G401 (cell line): ENCODE measurements at regions not wholly inside any gene's neighbourhood (a gene's known extent, or its start where the extent isn't known, plus 50 kb on each side); places are given as distances from the start of the nearest gene placed in this dataset.
"Not testable (repeated sequence)": the region's sequence is repeated elsewhere in the genome, so short reads cannot be mapped to it uniquely, and the experiment has no call there.

ENCODE experiments used
- DNase-seq: peaks from one replicate; pipeline ENCODE4 v3.0.0-alpha.2; 2015; ENCODE audit warnings: low spot score
- in situ Hi-C: cut with HindIII; loops from 2 replicates; pipeline ENCODE4 v1.10.0; 2016; ENCODE audit warnings: low sequenced_read_pairs, mixed read lengths

DNA sequence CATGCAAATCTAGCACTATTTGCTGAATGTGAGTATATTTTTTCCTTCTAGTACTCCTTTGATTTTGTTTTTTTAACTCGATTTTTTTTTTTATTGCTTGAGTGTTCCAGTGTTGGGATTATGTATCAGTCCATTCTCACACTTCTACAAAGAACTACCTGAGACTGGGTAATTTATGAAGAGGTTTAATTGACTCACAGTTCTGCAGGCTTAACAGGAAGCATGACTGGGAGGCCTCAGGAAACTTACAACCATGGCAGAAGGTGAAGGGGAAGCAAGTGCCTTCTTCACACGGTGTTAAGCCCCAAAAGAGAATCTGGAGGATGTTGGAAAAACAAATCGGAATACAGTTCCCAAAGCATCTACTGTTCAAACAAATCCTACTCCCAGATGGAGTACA is 69.1 kb downstream of the ZNF518B start:
- in situ Hi-C loops, DNase-seq: not testable (repeated sequence)

DNA sequence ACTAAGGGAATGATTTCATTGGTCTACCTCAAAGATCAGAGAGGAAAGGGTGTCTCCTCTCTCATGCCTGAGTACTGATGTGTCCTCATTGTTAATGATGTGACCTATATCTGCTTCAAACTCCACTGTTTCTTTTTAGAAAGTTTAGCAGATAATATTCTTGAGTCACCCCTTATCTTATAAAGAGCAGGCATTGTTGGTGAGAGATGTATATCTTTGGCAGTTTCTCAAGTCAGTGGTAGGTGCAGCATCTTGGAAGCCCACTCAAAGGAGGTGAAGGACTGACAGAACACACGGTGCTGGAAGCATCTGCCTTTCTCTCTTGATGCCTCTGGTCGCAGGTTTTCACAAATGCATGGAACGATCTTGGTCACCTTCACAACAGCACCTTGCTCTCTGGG is 71.2 kb downstream of the ZNF518B start:
- in situ Hi-C loops = no loop called here
- no peak for DNase-seq

- in situ Hi-C loops = no loop called here
- no peak for DNase-seq
Observed at GRCh38 chr4:10384974-10385373, 72.3 kb downstream of the ZNF518B start.

DNA sequence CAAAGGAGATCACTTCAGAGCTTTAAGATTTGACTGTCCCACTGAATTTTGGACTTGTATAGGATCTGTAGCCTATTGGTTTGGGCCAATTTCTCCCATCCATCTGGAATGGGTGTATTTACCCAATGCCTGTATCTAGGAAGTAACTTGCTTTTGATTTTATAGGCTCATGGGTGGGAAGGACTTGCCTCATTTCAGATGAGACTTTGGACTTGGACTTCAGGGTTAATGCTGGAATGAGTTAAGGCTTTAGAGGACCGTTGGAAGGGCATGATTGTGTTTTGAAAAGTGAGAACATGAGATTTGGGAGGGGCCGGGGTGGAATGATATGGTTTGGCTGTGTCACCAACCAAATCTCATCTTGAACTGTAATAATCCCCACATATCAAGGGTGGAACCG is 73.8 kb downstream of the ZNF518B start:
- DNase-seq = no peak
- in situ Hi-C loops = no loop called here

DNA sequence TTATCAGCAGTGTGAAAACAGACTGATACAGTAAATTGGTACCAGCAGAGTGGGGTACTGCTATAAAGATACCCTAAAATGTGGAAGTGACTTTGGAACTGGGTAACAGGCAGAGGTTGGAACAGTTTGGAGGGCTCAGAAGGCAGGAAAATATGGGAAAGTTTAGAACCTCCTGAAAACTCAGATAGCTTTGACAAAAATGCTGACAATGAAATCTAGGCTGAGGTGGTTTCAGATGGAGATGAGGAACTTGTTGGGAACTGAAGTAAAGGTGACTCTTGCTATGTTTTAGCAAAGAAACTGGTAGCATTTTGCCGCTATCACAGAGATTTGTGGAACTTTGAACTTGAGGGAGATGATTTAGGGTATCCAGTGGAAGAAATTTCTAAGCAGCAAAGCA is 75.1 kb downstream of the ZNF518B start:
- DNase-seq, in situ Hi-C loops: not testable (repeated sequence)

- in situ Hi-C loops = no loop called here
- DNase-seq = no peak
Observed at GRCh38 chr4:10381146-10381545, 76.1 kb downstream of the ZNF518B start.

GRCh38 chr4:10380735-10381134 is 76.5 kb downstream of the ZNF518B start:
- in situ Hi-C loops = no loop called here
- no peak for DNase-seq

DNA sequence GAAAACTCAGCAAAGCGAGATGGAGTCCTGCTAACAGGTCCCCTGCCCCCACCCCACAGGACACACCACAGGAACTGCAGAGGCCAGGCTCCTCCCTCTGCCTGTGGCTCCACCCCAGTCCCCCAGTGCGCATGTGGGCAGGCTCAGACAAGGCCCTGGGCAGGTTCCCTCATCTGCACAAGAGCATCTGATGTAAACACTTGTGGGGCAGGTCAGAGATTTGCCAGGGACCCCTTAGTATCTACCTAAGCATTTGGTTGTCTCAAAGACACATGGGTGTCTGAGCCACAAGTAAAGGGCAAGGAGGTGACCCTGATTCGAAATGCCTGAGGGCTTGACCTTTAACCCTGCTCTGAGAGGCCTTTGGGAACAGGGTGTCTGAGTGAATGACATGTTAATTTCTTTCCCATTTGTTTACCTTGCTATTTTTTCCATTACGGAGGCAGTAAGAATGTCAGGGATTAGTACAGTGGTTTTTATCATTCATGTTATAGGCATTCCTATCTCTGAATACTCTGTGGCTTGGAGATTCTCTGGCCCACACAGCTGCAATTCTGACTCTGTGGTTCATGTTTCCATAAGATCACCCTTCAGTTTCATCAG is 85.3 kb downstream of the ZNF518B start:
- in situ Hi-C loops = no loop called here
- DNase-seq = no peak

DNA sequence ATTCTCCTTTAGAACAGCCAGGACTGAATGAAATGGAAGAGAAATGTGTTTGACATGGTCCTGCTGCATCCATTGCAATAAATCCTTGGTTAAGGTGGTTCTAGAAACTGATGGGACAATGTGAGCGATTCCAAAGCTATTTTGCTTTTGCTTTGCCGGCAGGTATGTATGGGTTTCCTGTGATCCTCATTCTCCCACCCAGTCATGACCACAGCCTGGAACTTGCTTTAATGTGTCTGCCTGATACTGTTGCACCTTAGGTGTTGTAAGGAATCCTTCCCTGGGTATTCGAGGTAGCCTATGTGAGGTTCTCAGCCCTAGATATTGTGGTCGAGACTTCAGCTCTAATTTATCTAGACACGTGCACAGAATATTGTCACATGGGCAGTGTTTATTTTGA is 86.1 kb downstream of the ZNF518B start:
- in situ Hi-C loops = no loop called here
- no peak for DNase-seq

- DNase-seq = no peak
- in situ Hi-C loops = no loop called here
Observed at GRCh38 chr4:10369517-10369916, 87.7 kb downstream of the ZNF518B start.

DNA sequence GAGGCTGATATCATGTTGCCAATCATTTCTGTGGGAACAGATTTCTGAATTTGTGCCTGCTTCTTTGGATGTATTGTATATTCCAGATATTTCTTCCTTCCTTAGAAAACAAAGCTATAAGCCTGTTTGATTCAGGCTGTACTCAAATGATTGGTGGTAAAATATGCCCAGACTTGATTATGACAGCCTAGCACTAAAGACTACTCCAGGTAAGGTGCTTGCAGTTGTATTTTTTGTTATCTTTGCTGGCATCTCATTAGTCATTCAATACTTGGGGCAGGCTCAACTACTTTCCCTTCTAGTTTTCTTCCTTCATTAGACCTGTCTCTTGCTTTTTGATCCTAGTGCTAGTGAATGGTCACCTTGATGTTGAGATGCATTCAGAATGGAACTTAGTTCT is 90.6 kb downstream of the ZNF518B start:
- no peak for DNase-seq
- in situ Hi-C loops = no loop called here

DNA sequence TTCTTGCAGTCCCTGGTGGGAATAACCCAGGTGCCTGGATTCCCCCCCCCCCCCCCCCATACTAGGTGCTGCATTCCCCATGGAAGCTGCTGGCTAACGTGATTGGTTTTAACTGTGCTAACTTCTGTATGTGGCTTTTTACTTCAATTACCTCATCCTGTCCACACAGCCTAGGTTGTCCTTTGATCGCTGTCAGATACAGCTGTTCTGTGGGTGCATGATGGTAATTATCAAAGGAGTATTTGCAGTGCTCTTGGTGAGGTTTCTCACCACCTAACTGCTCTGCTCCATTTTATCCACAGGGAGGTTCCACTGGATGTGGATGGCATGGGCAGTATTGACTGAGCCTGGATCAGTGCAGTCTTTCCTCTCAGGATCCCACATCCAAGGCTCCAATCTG is 93.0 kb downstream of the ZNF518B start:
- in situ Hi-C loops = no loop called here
- no peak for DNase-seq

GRCh38 chr4:10354746-10355145 is 102.5 kb downstream of the ZNF518B start:
- in situ Hi-C loops = no loop called here

DNA sequence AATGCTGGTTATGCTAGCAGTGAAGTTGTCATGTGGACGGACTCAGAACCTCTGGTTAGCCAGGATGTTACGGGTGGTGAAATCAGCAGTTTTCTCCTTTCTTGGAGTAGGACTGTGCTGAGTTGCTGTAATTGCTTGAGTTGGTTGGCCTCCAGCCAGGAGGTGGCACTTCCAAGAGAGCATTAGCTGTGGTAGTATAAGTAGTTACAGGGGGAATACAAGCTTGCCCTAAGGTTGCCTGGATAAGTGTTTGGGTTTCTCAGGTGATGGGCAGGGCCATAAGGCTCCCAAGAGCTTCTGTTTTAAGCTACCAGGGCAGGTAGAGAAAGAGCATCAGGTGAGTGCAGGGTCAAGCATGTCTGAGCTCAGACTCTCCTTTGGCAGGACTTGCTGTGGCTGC is 103.0 kb downstream of the ZNF518B start:
- in situ Hi-C loops = no loop called here
- no peak for DNase-seq

More at GRCh38 chr4:10354746-10355145, 102.5 kb downstream of the ZNF518B start:
- no peak for DNase-seq

- in situ Hi-C loops = no loop called here
- DNase-seq = no peak
Observed at GRCh38 chr4:10353110-10353509, 104.1 kb downstream of the ZNF518B start.

- no peak for DNase-seq
- in situ Hi-C loops = no loop called here
Observed at GRCh38 chr4:10348241-10348640, 109.0 kb downstream of the ZNF518B start.

DNA sequence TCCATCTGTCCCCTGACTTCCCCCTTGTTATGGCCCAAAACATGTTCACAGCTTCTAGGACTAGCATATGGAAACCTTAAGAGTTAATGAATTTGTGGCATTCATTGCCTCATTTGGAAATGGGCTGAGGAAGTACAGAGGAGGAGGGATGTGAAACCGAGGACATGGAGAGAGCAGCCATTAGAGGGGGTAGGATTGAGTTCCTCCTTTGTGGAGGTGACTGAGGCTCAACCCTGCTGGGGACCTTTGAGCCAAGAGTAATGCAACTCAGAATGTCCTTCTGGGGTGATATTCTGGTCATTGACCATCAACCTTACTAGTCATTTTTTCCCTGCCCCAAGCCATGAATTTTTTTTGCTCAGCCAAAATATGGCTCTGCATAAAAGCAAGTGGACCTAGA is 109.4 kb downstream of the ZNF518B start:
- DNase-seq = no peak
- in situ Hi-C loops = no loop called here

- in situ Hi-C loops = no loop called here
- peak; percentile 76 for DNase-seq
Observed at GRCh38 chr4:10347281-10347795, 109.9 kb downstream of the ZNF518B start.

GRCh38 chr4:10346023-10346422 is 111.2 kb downstream of the ZNF518B start:
- no peak for DNase-seq
- in situ Hi-C loops = no loop called here

DNA sequence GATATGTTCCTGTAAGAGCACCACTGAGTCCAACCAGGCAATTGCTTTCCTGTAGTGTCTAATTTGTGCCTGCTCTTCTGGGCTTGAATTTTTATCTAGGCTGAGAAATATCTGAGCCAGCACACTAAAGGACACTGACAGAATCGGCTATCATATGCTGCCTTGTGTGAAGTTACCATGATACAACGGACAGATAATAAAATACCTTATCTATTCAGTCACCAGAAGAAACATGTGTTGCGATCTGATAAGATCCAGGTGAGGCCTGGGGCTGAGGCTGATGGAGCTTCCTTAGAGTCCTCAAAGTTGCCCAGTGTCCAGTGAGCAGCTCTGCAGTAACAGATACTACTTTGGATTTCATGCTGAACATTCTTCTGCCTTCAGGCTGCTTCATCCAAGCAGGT is 111.8 kb downstream of the ZNF518B start:
- in situ Hi-C loops = no loop called here
- DNase-seq = no peak

DNA sequence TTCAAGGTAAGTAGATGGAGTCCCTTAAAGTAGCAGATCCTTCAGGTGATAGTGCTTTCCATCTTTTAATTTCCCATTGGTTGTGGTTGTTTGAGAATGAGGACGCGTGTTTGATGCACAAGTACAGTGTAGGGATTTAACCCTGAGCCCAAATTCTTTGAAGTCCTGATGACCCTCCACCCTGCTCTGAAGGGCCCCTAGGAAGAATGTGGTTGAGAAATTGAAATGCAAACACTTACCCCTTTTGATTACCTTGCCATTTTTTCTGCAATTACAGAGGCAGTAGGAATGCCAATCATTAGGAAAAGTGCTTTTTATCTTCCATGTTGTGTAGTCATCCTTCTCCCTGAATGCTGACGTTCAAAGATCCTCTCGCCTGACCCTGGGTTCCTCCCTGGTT is 112.4 kb downstream of the ZNF518B start:
- DNase-seq = no peak

GRCh38 chr4:10343656-10344055 is 113.6 kb downstream of the ZNF518B start:
- no peak for DNase-seq
- in situ Hi-C loops = no loop called here

More for the DNA sequence above, 112.4 kb downstream of the ZNF518B start:
- in situ Hi-C loops = no loop called here
